Cardiac fibroblast (primary cell): ENCODE measurements at regions not wholly inside any gene's neighbourhood (a gene's known extent, or its start where the extent isn't known, plus 50 kb on each side); places are given as distances from the start of the nearest gene placed in this dataset.

Experiments used
- DNase-seq, 2 donors: peaks; one replicate each; pipeline versions ENCODE4 v3.0.0 to v3.0.0-alpha.2; 2010; ENCODE audit warnings: low read depth in 2 of 2
- H3K4me3 ChIP-seq, 2 donors: replicated peaks in 1 of 2; 1 replicate in 1 of 2; 2 replicates in 1 of 2; pipeline ENCODE4 v1.5.1; 2011; ENCODE audit warnings: low read depth in 2 of 2, low read length in 2 of 2, mild to moderate bottlenecking in 2 of 2, moderate library complexity in 1 of 2
- TF ChIP-seq, protein P1 (sequence below): IDR thresholded peaks from one replicate; pipeline ENCODE4 v1.5.1; 2011; ENCODE audit warnings: low read depth, mild to moderate bottlenecking, low read length, inconsistent platforms

- no peak overlapping the region for H3K4me3 ChIP-seq
- DNase-seq: peak in 1 of 2 donors; percentile 14
These were observed 161.3 kb upstream of the USP38 start for GRCh38 chr4:143023239-143023918.

DNA sequence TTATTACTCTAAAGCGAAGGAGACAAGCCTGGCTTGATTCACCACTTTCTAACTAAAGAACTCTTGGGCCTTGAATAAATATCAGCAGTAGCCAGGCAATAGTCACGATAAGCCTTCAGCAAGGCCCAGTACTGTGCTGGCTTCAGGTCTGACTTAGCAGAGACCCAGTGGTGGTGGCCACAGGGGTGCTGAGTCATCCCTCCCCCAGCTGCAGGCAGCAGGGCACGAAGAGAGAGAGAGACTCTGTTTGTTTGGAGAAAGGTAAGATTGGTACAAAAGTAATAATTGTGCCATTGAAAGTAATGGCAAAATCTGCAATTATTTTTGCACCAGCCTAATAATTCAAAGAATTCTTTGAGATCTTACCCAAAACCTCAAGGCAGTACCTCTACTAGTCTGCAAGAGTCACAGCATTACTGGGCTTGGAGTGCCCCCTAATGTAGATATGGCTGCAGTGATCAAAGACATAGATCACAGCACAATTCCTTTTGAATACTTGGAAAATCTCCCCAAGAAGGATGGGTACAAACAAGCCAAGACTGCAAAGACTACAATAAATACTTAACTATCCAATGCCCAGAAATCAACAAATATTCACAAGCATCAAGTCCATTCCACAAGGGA is 159.5 kb upstream of the USP38 start:
- TF ChIP-seq, protein P1, sequence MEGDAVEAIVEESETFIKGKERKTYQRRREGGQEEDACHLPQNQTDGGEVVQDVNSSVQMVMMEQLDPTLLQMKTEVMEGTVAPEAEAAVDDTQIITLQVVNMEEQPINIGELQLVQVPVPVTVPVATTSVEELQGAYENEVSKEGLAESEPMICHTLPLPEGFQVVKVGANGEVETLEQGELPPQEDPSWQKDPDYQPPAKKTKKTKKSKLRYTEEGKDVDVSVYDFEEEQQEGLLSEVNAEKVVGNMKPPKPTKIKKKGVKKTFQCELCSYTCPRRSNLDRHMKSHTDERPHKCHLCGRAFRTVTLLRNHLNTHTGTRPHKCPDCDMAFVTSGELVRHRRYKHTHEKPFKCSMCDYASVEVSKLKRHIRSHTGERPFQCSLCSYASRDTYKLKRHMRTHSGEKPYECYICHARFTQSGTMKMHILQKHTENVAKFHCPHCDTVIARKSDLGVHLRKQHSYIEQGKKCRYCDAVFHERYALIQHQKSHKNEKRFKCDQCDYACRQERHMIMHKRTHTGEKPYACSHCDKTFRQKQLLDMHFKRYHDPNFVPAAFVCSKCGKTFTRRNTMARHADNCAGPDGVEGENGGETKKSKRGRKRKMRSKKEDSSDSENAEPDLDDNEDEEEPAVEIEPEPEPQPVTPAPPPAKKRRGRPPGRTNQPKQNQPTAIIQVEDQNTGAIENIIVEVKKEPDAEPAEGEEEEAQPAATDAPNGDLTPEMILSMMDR: peak; percentile 35

More at GRCh38 chr4:143023239-143023918, 161.3 kb upstream of the USP38 start:
- TF ChIP-seq, protein P1: no peak

DNA sequence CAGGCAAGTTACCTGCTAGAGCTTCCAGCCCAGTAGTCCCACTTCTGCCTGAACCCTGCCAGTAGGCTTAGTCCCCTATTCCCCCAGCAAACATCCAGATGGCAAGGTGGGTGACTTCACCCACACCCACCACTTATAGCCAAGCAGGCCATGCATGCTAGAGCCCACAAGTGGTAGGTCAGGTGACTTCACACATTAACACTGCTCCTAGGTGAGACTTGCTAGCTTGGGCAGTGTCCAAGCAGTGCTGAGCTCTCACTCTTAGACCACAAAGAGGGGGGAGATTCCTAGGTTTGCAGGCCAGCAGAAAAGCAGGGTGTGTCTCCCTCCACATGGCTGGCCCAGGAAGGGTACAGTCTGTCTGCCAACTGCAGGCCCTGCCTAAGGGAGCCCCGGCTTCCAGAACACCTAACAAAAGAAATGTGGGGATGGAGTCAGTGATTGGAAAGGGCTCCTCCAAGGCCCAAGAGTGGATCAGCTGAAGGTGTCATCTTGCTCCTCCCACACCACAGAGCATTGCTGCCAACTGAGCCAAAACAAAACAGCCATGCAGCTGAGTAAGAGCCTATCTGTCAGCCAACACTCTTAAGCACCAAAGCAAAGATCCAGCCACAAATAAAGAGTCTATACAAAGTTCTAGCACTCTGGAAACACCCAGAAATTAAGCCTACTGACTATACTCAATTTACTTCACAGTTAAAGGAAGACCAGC is 158.1 kb upstream of the USP38 start:
- TF ChIP-seq, protein P1: no peak
- H3K4me3 ChIP-seq: no peak overlapping the region
- peak in 1 of 2 donors; percentile 18 for DNase-seq

More for the DNA sequence above, 159.5 kb upstream of the USP38 start:
- peak; percentile 31 to 49 for DNase-seq
- no peak overlapping the region for H3K4me3 ChIP-seq

DNA sequence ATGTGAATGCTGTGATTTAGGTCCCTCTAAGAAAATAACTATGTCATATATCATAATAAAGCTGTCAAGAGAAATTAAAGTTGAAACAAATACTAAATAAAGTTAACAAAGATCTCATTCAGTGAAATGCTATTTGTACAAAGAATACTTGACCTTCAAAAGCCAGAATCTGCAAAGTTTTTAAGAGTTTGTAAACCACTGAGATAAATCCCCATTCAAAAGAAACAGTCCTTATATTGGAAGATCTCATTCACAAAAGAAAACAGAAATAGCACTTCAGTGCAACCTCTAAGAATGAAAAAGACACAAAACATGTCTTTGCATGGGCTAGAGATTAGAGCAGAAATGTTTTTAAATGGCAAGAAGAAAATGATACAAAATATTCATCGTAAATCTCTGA is 149.1 kb upstream of the USP38 start:
- H3K4me3 ChIP-seq: no peak overlapping the region
- TF ChIP-seq, protein P1: no peak

GRCh38 chr4:143036443-143036842 is 148.3 kb upstream of the USP38 start:
- no peak for DNase-seq
- no peak overlapping the region for H3K4me3 ChIP-seq
- TF ChIP-seq, protein P1: no peak

More for the DNA sequence above, 149.1 kb upstream of the USP38 start:
- no peak for DNase-seq

DNA sequence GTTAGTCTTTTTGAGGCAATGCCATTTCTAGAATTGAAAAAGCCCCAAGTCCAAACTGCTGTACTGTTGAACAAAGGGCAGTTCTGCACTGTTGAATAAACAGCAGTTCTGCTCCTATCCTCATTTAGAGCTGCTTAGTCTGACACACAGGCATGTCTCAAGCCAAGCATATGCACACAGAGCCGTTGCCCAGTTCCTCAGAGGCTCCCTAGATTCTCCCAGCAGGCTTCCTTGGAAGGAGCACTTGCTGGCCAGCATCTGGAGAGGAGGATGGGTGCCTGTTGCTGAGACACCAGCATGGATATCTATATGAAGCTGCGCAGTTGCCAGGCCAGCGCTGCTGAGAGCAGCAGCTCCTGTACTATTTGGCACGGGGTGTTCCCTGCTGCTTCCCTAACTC is 138.3 kb upstream of the USP38 start:
- TF ChIP-seq, protein P1: no peak
- no peak for DNase-seq
- H3K4me3 ChIP-seq: no peak overlapping the region
